Astrocyte of the hippocampus (primary cell): ENCODE measurements at regions not wholly inside any gene's neighbourhood (a gene's known extent, or its start where the extent isn't known, plus 50 kb on each side); places are given as distances from the start of the nearest gene placed in this dataset.

Experiments
- DNase-seq: peaks from one replicate; pipeline ENCODE4 v3.0.0; 2011; ENCODE audit warnings: low read depth, low spot score

DNA sequence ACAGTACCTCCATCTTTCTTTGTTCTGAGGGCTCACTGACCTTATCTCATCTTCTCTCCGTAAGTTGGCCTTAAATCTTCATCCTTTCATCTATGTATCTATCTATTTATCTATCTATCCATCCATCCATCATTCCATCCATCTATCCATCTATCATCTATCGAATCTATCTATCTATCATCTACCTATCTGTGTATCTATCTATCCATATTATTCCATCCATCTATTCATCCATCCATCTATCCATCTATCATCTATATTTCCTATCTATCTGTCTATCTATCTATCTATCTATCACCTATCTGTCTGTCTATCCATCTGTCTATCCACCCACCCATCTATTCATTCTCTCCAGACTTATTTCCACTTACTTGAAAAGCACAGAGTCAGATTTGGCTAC lies 147.3 kb upstream of the PMEPA1 start:
- DNase-seq, result no peak

DNA sequence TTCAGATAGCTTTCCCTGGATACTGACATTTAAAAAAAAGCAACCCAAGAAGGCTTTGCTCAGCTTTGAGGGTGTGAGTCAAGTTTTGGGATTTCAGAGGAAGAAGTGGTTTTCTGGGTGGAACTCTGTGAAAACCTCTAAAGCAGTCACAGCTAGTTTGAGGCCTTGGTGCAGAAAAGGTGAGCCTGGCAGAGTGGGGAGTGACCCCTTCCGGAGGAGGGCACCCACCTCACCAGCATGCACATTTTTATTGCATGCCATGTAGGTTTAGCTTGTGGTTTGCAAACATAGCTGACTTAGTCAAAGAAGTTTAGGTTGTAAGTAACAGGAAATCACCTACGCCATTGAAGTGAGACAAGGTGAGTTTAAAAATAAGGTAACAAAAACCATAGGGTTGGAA lies 146.8 kb upstream of the PMEPA1 start:
- no peak for DNase-seq

DNA sequence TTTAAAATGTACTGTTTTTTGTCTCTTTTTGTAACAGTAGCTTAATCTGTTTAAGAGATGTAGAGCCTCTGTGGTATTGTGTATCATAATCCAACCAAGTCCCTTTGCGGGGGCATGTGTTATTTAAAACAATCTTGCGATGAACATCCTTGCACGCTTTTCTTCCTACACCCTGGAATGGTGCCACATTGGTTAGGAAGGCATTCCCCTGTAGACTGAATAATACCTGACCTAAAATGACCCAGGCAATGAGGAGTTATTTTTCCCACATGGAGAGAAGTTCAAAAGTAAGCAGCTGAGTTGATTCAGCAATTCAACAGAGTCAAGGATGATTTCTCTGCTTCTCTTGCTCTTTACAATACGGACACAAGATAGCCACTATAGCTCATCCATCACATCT lies 142.0 kb upstream of the PMEPA1 start:
- DNase-seq, result no peak

DNA sequence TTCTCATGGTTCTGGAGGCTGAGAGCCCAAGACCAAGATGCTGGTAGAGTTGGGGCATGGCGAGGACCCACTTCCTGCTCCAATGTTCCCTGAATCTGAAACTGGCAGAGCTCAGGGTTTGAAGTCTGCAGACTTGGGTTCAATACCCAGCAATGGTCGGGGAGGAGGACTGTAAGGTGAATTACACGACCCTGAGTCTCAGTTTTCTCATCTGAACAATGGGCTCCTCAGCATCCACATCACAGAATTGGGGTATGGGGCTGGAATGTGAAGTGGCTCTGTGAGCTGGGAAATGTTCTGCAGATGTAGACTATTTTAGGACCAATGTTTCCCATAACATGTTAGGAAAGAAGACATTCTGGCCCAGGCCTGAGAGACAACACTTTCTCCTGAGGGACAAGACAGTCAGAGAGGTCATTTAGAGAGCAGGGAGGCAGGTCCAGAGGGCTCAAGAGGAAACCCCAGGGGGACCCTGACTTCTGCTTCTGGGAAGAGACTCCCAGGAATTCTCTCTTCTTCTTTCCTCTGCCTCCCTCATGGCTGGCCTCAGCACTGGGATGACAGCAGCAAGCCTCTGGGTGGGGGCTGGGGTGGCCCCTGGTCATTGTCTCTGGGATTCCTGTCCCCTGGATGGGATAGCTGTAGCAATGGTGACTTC lies 141.3 kb upstream of the PMEPA1 start:
- no peak for DNase-seq

DNA sequence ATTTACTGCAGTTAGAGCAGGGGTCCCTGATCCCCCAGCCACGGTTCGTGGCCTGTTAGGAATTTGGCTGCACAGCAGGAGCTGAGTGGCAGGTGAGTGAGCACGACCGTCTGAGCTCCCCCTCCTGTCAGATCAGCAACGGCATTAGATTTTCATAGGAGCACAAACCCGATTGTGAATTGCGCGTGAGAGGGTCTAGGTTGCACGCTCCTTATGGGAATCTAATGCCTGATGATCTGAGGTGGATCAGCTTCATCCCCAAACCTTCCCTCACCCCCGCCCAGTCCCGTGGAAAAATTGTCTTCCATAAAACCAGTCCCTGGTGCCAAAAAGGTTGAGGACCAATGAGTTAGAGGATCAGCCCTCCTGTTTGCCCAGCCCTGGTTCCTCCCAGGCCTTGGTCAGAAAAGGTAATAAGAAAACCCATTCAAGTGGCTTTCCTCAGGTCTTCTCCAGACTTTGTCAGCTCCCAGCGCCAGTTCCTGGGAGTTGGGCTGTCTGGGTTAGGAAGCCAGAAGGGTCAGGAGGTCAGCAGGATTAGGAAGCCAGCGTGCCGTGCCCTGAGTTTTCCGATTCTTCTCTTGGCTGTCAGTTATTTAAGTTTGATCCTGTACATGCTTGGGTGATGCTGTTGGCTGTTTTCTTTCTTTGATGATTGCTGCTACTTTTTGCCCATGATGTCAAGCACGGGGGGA lies 139.9 kb upstream of the PMEPA1 start:
- no peak for DNase-seq

DNA sequence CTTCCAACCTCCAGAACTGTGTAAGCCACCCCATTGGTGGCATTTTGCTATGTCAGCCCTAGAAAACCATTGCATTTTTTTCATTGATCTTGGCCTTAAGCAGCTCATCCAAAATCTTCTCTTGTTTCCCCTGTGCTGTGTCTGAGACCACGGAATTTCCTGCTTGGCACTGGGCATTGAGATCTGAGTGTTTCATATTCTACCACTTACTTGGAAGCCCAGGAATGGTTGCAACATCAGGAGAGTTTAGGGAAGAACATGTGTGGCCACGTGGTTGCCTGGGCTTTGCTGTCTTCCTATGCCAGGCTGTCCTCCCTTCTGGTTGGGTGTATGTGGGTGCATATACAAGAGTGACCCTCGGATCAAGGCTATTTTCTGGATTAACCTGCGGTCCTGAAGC lies 139.3 kb upstream of the PMEPA1 start:
- DNase-seq, result no peak

DNA sequence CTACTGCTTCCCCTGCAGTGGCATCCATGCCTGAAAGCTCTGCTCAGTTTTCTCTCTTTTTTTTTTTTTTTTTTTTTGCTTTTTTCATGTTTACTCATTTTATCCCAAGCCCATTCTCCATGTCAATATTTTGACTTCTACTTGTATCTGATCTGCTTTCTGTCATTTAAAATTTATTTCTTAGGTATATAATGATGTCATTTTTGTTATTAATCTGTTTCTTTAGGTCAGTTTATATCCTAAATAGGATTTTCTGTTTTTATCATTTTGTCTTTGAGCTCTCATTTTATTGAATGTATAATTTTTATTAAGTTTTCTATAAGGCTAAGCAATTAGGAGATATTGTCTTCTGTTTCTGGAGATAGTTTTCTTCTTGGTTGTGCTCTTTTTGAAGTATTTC lies 138.5 kb upstream of the PMEPA1 start:
- DNase-seq, result no peak

DNA sequence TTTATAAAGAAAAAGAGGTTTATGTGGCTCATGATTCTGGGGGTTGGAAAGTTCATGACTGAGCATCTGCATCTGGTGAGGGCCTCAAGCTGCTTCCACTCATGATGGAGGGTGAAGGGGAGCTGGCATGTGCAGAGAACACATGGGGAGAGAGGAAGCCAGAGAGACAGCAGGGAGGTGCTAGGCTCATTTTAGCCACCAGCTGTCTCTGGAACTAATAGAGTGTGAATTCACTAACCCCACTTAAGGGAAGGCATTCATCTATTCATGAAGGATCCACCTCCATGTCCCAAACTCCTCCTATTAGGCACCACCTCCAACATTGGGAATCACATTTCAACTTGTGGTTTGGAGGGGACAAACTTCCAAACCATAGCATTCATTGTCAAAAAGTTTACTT lies 137.3 kb upstream of the PMEPA1 start:
- no peak for DNase-seq

DNA sequence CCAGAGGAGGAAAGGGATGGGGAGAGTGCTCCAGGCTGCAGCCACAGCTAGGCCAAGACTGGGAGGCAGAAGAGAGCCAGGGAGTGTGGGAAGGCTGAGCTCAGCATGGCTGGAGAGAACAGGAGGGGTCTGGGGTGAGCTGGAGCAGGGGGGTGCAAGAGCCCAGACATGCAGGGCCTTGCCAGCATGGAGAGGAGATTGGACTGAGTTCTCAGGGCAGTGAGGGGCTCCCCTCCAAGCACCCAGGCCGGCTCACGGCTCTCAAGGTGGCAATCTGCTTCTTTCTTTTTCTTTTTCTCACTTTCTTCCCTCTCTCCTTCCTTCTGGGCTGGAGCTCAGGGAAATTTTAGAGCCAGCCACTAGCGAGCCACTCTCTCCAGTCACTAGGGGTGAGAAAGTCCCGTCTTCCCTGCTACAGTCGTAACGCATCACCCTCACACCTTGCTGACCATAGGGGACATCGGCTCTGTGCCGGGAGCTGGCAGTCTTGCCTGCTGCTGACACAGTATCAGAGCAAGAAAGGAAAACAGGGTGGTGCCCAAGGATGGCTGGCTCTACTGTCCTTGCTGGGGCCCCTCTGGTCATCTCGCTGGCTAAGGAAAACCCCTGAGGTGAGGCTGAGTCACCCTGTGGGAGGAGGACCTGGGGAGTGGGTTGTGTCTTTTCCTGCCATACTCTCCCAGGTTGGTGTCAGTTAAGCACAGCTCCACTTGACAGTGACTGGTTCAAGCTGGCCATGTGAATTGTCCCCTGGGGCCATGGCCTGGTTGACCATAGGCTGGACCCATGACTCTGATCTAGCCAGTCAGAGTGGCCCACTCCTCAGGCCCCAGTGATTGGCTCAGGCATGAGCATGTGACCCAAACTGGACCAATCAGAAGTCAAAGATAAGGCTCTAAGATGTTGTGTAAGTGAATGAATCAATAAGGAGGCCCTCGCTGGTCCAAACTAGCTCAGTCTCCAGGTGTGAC lies 135.1 kb upstream of the PMEPA1 start:
- no peak for DNase-seq

DNA sequence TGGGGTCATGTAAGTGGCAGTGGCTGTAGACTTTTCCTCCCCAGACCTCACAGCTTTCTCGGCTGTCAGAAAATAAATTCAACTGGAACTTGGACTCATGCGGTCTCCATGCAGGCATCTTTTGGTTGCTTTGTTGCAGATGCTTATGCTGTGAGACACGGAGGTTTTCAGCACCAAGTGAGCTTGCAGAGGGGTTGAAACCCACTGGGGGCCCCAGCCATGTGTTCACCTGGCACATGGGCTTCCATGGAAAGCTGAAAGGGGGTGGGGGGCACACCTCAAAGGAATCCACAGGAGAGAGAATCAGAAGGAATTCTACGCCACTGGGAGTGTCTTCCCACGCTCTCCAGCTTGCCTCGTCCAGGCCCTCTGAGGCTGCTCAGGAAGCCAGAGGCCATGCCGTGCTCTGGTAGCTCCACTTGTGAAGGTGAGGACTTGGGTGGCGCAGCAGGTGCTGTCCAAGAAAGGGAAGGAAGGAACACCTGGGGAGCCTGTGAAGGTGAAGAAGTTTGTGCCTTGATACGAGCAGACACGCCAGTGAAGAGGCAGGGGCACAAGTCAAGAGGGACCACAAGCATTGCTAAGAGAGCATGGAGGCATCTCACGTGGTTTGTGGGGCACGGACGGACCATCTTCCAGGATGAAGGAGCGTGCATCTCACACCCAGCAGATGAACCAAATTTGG lies 134.3 kb upstream of the PMEPA1 start:
- no peak for DNase-seq

DNA sequence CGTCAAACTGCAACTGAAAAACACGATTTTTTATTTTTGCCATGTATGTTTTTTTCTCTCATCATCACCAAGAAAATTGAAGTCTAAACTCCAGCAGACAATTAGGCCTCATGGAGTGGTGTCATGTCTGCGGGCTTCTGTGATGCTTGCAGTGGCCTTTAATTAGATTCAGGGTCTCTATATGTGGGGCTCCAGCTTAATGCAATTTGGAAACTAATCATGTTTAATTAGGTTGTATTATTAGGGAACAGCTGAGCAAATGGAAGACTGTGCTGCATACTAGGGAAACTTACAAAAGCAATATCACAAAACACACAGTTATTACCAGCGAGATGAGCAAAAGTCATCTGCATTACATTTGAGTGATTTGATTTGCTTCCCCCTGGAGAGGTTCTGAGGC lies 132.9 kb upstream of the PMEPA1 start:
- DNase-seq, result no peak

DNA sequence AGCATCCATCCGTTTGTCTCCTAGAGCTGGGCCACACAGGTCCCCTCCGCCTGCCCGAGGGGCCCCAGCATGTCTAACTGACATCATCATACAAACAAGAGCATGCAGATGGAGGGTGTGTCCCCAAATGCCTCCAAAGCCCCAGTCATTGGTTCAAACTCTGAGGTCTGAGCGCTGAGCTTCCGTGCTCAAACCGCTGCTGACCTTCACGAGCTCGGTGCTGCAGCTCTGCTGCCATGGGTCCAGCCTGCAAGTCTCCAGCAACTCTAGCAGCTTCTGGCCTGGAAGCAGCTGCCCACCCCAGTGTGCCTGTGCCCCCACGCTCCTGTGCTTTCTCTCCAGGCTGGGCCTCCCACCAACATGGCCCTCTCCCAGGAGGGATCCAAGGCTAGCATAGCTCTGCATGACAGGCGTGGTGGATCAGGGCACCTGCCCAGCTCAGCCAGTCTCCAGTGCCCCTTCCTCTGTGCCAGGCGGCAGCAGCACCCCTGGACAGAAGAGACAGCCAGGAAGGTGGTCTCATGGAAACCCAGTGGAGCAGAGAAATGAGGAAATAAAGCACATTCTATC lies 131.6 kb upstream of the PMEPA1 start:
- DNase-seq, result no peak

DNA sequence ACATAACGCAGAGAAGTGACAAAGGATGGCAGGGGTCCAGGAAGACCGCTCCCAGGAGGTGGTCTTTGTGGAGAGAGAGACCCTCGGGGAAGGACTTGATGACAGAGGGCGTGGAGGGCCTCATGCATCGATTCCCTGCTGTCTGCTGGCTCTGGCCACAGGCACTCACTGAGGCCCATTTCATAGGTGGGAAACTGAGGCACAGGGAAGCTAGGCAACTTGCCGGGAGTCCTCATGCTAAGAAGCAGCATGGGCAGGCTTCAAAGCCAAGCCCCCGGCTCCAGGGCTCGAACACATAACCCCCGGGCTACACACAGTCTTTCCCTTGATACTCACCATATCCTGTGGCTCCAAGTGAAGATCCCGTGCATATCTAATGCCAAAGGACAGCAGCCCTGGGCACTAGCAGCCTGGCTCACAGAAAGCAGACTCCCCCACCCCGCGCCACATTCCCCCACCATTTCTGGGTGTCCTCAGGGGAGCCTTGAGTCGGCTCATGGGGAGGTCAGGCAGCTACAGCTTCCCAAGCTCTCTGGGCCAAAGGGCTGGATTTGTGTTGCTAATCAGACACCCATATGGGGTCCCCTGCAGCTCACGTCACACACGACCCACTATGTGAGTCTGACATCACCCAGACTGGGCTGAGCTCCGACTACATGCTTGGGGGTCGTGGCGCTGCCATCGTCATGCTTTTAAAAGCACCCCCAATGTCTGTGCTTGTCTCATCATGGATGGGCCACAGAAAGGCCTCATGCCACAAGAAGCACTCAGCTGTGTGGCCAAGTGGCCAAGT lies 130.9 kb upstream of the PMEPA1 start:
- DNase-seq, result no peak

DNA sequence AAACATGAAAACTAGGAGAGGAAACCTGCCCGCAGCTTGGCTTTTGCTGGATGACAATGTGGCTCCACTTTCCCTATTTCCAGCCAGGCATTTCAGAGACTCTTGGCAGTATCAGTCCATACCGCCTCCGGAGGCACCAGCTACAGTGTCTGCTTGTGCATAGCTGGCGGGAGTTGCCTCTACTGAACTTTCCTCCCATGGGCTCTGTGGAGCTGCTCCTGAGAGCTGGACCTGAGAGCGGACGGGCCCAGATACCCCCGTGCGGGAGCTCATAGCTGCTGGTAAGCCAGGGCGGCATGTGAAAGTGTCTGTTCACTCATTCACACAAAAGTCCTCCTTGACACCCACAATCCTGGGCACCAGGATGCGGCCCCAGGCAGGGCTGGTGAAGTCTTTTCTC lies 130.3 kb upstream of the PMEPA1 start:
- no peak for DNase-seq

DNA sequence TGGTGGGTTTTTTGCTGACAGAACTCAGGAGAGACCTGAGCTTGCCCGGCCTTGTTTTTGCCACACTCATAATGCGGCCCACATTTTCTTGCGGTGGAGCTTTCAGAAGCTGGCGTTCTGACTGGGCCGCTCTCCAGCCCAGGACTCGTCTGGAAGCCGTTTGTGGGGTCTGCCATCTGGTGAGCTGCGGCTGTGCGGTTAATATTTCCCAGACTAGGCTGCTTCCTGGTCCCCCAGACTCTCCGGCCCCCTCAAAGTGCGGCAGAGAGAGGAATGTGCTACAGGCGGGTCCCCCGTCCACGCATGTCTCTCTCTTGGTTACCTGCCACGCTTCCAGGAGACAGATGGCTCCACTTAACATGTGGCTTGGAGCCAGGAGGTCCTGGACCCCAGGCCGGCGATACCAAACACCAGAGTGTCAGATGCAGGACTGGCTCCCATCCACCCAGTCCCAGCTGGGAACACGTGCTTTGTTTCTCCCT lies 128.9 kb upstream of the PMEPA1 start:
- DNase-seq, result peak; percentile 66

DNA sequence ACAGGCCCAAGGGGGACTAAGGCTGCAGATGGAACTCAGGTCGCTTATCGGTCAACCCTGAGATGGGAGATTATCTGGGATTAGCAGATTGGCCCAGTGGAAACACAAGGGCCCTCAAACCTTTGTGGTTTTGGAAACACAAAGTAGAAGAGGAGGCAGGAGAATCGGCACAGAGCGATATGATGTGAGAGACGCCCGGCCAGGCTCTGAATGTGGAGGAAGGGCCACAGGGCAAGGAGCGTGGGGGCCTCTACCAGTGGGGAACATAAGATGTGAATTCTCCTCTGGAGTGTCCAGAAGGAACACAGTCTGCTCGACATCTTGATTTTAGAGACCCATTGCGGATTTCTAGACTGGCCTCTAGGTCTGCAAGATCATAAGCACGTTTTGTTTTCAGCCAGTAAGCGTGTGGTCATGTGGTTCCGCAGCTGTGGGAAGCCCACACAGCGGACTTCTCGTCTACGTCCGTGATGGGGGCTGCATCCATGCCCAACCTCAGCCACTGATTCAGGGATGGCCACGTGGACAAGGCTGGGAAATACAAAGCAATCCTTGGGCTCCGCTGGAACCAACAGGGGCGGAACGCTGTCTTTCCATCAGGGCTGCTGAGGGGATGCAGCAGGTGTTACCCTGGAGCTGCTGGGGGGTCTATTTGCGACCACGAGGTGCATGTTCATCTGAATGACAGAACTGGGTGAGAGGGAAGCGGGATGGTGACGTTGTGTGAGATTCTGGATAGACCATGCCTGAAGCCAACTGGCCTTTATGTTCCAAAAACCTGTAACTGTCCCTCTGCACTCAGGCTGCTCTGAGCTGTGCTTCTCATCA lies 127.6 kb upstream of the PMEPA1 start:
- DNase-seq, result no peak

DNA sequence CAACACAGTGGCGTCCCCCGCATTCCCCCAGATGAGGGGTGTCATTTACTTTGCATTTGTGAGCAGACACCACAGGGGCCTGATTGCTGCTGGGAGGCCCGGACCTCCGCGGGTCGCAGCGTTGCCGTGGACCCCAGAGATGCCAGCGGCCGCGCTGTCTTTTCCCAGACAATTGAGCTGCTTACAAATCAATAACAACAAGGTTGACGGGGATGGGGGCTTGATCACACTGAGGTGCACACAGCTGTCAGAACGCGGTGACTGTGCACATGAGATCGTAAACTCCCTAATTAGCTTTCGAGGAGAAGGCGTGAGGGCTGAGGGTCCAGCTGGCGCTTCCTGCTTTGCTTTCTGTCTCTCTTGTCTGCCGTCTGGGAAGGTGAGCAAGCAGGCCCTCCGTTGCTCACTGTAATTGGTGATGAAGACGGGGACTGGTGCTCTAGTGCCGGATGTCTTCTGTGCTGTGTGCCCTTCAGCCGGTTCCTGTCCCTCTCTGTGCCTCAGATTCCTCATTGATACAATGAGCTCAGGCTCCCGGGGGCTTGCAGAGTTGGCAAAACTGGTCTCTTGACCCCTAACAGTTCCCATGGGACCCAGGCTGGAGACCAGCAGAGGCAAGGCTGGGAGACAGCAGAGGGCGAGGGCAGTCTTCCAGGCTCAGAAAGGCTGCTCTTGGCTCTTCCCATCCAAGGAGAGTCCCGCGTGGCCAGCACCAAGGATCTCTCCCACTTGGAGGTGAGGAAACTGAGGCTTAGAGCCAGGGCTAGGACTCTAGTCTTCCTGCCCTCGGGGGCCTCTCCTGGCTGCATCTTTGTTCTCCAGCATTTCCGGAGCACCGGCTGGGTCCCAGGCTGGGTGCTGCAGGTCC lies 126.0 kb upstream of the PMEPA1 start:
- DNase-seq, result no peak

DNA sequence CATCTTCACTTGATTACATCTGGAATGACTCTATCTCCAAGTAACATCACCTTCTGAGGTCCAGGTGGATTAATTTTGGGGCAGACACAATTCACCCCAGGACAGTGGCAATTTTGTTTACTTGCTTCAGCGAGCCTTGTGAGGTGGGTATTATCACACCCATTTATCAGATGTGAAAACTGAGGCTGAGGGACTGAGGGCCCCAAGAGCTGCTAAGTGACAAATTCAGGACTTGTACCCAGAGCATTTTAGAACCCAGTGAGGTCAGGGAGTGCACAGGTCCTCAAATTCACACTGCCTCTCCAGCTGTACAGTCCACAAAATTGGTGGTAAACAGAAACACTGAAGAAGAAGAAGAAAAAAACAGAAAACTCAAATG lies 125.2 kb upstream of the PMEPA1 start:
- no peak for DNase-seq
